ENCODE measurements at regions not wholly inside any gene's neighbourhood (a gene's known extent, or its start where the extent isn't known, plus 50 kb on each side); places are given as distances from the start of the nearest gene placed in this dataset.

DNA sequence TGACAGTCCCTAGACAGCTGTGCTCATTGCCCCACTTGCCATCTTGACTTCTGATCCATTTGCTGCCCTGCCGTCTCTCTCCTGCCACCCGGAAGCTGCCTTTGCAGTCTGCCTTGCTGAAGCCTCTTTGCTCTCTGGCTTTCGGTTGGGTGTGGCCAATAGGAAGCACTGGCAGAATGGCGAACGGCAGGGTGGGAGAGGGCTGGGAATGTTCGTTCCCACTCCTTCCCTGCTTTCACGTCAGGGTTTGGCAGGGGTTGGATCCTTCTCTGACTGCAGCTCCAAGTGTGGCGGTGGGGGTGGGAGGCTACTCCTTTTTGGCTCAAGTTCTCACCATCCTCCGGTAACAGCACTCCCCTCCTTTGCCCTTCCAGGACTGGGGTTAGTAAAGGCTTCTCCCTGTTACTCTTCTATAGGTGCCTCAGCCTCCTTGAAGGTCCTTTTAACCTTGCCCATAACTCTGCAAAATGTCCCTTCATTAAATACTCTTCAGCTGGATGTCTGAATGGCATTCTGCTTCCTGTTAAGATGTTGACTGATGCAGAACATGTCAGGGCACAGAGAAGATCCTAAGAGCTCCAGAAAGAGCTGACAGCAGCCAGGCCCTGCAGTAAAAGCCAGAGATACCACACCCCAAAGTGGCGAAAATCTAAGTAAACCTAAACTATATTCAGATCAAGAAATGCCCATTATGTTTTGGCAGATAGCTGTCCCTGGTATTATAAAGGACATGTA lies 299.7 kb downstream of the CDCA7 start:
- TF ChIP-seq, protein P1, sequence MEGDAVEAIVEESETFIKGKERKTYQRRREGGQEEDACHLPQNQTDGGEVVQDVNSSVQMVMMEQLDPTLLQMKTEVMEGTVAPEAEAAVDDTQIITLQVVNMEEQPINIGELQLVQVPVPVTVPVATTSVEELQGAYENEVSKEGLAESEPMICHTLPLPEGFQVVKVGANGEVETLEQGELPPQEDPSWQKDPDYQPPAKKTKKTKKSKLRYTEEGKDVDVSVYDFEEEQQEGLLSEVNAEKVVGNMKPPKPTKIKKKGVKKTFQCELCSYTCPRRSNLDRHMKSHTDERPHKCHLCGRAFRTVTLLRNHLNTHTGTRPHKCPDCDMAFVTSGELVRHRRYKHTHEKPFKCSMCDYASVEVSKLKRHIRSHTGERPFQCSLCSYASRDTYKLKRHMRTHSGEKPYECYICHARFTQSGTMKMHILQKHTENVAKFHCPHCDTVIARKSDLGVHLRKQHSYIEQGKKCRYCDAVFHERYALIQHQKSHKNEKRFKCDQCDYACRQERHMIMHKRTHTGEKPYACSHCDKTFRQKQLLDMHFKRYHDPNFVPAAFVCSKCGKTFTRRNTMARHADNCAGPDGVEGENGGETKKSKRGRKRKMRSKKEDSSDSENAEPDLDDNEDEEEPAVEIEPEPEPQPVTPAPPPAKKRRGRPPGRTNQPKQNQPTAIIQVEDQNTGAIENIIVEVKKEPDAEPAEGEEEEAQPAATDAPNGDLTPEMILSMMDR (IDR thresholded peaks at IDR 0.05): no peak
- no peak for TF ChIP-seq POLR2A (IDR thresholded peaks at IDR 0.05)
